GM18873 (cell line): ENCODE measurements at regions not wholly inside any gene's neighbourhood (a gene's known extent, or its start where the extent isn't known, plus 50 kb on each side); places are given as distances from the start of the nearest gene placed in this dataset.

Source experiments
- ATAC-seq: cut with Tn5 transposase; IDR thresholded peaks from one replicate; pipeline ENCODE4 v1.9.1; 2021; ENCODE audit warnings: mild to moderate bottlenecking, moderate library complexity, moderate number of reproducible peaks; ENCODE audit not compliant: unreplicated experiment, low FRiP score

- ATAC-seq: no peak
Observed at GRCh38 chr10:78925800-78926319, 142.9 kb upstream of the ZMIZ1 start.

GRCh38 chr10:78927257-78927995 is 141.3 kb upstream of the ZMIZ1 start:
- ATAC-seq: no peak

GRCh38 chr10:78928330-78928729 is 140.4 kb upstream of the ZMIZ1 start:
- ATAC-seq: no peak

GRCh38 chr10:78929541-78929940 is 139.2 kb upstream of the ZMIZ1 start:
- no peak for ATAC-seq

GRCh38 chr10:78931321-78932053 is 137.3 kb upstream of the ZMIZ1 start:
- ATAC-seq: no peak

- ATAC-seq: no peak
Observed at GRCh38 chr10:78932054-78932386, 136.7 kb upstream of the ZMIZ1 start.

GRCh38 chr10:78932861-78933260 is 135.9 kb upstream of the ZMIZ1 start:
- ATAC-seq: no peak

- ATAC-seq: no peak
Observed at GRCh38 chr10:78933828-78934531, 134.8 kb upstream of the ZMIZ1 start.

GRCh38 chr10:78934532-78934898 is 134.3 kb upstream of the ZMIZ1 start:
- ATAC-seq: no peak

GRCh38 chr10:78934994-78935602 is 133.7 kb upstream of the ZMIZ1 start:
- ATAC-seq: no peak

- ATAC-seq: no peak
Observed at GRCh38 chr10:78935697-78936407, 132.9 kb upstream of the ZMIZ1 start.

GRCh38 chr10:78936412-78937342 is 132.1 kb upstream of the ZMIZ1 start:
- ATAC-seq: no peak

GRCh38 chr10:78937393-78937792 is 131.4 kb upstream of the ZMIZ1 start:
- ATAC-seq: no peak

GRCh38 chr10:78937800-78938694 is 130.7 kb upstream of the ZMIZ1 start:
- ATAC-seq: no peak

- no peak for ATAC-seq
Observed at GRCh38 chr10:78938695-78939672, 129.8 kb upstream of the ZMIZ1 start.

- ATAC-seq: no peak
Observed at GRCh38 chr10:78942091-78942501, 126.7 kb upstream of the ZMIZ1 start.

- ATAC-seq: no peak
Observed at GRCh38 chr10:78944723-78945312, 123.9 kb upstream of the ZMIZ1 start.
